ENCODE measurements at regions not wholly inside any gene's neighbourhood (a gene's known extent, or its start where the extent isn't known, plus 50 kb on each side); places are given as distances from the start of the nearest gene placed in this dataset.

- POLR2A ChIA-PET: no interaction called here
- TF ChIP-seq SIN3A (IDR thresholded peaks at IDR 0.05; ENCODE audit: borderline replicate concordance, insufficient read depth, low read depth, low read length): no peak
- TF ChIP-seq POLR2AphosphoS5 (IDR thresholded peaks at IDR 0.05; ENCODE audit: low read depth, low read length): no peak
- TF ChIP-seq CTCF (IDR thresholded peaks at IDR 0.05): no peak
- no peak for TF ChIP-seq TCF7L2 (IDR thresholded peaks at IDR 0.05; ENCODE audit: low read depth, low read length)
- no peak for TF ChIP-seq REST (IDR thresholded peaks at IDR 0.05; ENCODE audit: insufficient read depth in 1 of 2, low read depth in 2 of 2, low read length in 1 of 2)
- Histone ChIP-seq H3K4me1 (ENCODE audit: control insufficient read depth, insufficient read depth, low read length) (no peaks in the 10 kb centered on the region), H3K4me3 (ENCODE audit: low read depth in 2 of 2, low read length in 2 of 2) (no peak overlapping the region), H3K36me3 (ENCODE audit: control insufficient read depth, insufficient read depth, low read length) (no peaks in the 10 kb centered on the region), H3K27ac (ENCODE audit: low read length) (no peak overlapping the region), H3K9me3 (ENCODE audit: control insufficient read depth, insufficient read depth, low read depth, low read length) (no peaks in the 10 kb centered on the region), H3K27me3 (ENCODE audit: control insufficient read depth, insufficient read depth, low read length) (no peaks in the 10 kb centered on the region; the same call in 1 of the 2 replicates)
- CTCF ChIA-PET: no interaction called here
- no peak for DNase-seq (ENCODE audit: low read depth, low spot score)
- no peak for ATAC-seq
- BruUV-seq (replicated peaks): no TSS peak
- intact Hi-C loops (cut with micrococcal nuclease; ENCODE audit: unreplicated experiment): no loop called here
- in situ Hi-C loops (cut with HindIII; ENCODE audit: low pct_unique_long_range_greater_than_20kb, low sequenced_read_pairs): no loop called here
These were observed 351.1 kb upstream of the AJAP1 start for GRCh38 chr1:4303303-4303702.

- intact Hi-C loops (cut with micrococcal nuclease; ENCODE audit: unreplicated experiment): no loop called here
- DNase-seq (ENCODE audit: low read depth, low spot score): no peak
- in situ Hi-C loops (cut with HindIII; ENCODE audit: low pct_unique_long_range_greater_than_20kb, low sequenced_read_pairs): no loop called here
These were observed 348.7 kb upstream of the AJAP1 start for GRCh38 chr1:4305526-4306301.

More at GRCh38 chr1:4305526-4306301, 348.7 kb upstream of the AJAP1 start:
- H3K27ac ChIP-seq (ENCODE audit: low read length): no peak overlapping the region
- H3K4me1 ChIP-seq (ENCODE audit: control insufficient read depth, insufficient read depth, low read length): no peaks in the 10 kb centered on the region
- BruUV-seq (replicated peaks): no TSS peak
- no peaks in the 10 kb centered on the region for H3K36me3 ChIP-seq (ENCODE audit: control insufficient read depth, insufficient read depth, low read length)
- no peaks in the 10 kb centered on the region for H3K9me3 ChIP-seq (ENCODE audit: control insufficient read depth, insufficient read depth, low read depth, low read length)
- no peak overlapping the region for H3K4me3 ChIP-seq (ENCODE audit: low read depth in 2 of 2, low read length in 2 of 2)
- no peak for TF ChIP-seq POLR2AphosphoS5 (IDR thresholded peaks at IDR 0.05; ENCODE audit: low read depth, low read length)
- TF ChIP-seq TCF7L2 (IDR thresholded peaks at IDR 0.05; ENCODE audit: low read depth, low read length): no peak
- no peak for TF ChIP-seq REST (IDR thresholded peaks at IDR 0.05; ENCODE audit: insufficient read depth in 1 of 2, low read depth in 2 of 2, low read length in 1 of 2)
- no peak for TF ChIP-seq CTCF (IDR thresholded peaks at IDR 0.05)
- no peak for TF ChIP-seq SIN3A (IDR thresholded peaks at IDR 0.05; ENCODE audit: borderline replicate concordance, insufficient read depth, low read depth, low read length)
- no peaks in the 10 kb centered on the region; the same call in 1 of the 2 replicates for H3K27me3 ChIP-seq (ENCODE audit: control insufficient read depth, insufficient read depth, low read length)
- POLR2A ChIA-PET: no interaction called here
- no peak for ATAC-seq
- CTCF ChIA-PET: no interaction called here

All from Panc1 (cell line).